PC-3 (cell line): ENCODE measurements at regions not wholly inside any gene's neighbourhood (a gene's known extent, or its start where the extent isn't known, plus 50 kb on each side); places are given as distances from the start of the nearest gene placed in this dataset.

Source experiments
- ATAC-seq: fragments of 200-7000 bp; cut with Tn5 transposase; 2 replicates; pipeline ENCODE4 v1.9.1; 2020; ENCODE audit warnings: mild to moderate bottlenecking, moderate library complexity
- BruUV-seq: library from RNA; stranded (reverse); fragments of 400-500 nt; replicated peaks from 2 replicates; lab custom pipeline; 2021; lab: Mats Ljungman, UMichigan
- CTCF ChIA-PET: fragments of 300-600 bp; sonication (Branson Sonifier 250); formaldehyde crosslinking; loops from one replicate; lab custom pipeline; 2022; ENCODE audit warnings: antibody characterized with exemption; lab: Charles Lee
- POLR2A ChIA-PET: fragments of 300-600 bp; sonication (Branson Sonifier 250); formaldehyde crosslinking; loops from one replicate; lab custom pipeline; 2022; ENCODE audit warnings: antibody characterized with exemption; ENCODE audit not compliant: unreplicated experiment; lab: Charles Lee
- DNase-seq: peaks from one replicate; pipeline ENCODE4 v3.0.0-alpha.2; 2015
- H2AFZ ChIP-seq: fragments of 300-600 bp; sonication (generic); 2 replicates; pipeline ENCODE4 v1.6.0; 2016; ENCODE audit warnings: antibody characterized with exemption, low read length
- H3F3A ChIP-seq: fragments of 300-600 bp; sonication (generic); one replicate; pipeline ENCODE4 v1.6.0; 2017; ENCODE audit warnings: antibody characterized with exemption, low read length, control low read depth, mild to moderate bottlenecking; ENCODE audit not compliant: unreplicated experiment
- H3K27ac ChIP-seq: fragments of 300-600 bp; sonication (generic); 2 replicates; pipeline ENCODE4 v1.5.1; 2016; ENCODE audit warnings: mild to moderate bottlenecking, low read length
- H3K27me3 ChIP-seq: fragments of 300-600 bp; sonication (generic); 2 replicates; pipeline ENCODE4 v1.6.1; 2016; ENCODE audit warnings: low read length, mixed read lengths
- H3K36me3 ChIP-seq: fragments of 300-600 bp; sonication (generic); 2 replicates; pipeline ENCODE4 v1.6.1; 2016; ENCODE audit warnings: low read depth, mixed run types, low read length, mixed read lengths
- H3K4me1 ChIP-seq: fragments of 300-600 bp; sonication (generic); 2 replicates; pipeline ENCODE4 v1.5.1; 2016; ENCODE audit warnings: low read length; ENCODE audit not compliant: insufficient read depth
- H3K4me2 ChIP-seq: fragments of 300-600 bp; sonication (generic); 2 replicates; pipeline ENCODE4 v1.6.0; 2016; ENCODE audit warnings: low read length
- H3K4me3 ChIP-seq: fragments of 300-600 bp; sonication (generic); 2 replicates; pipeline ENCODE4 v1.5.1; 2016; ENCODE audit warnings: mild to moderate bottlenecking, low read length, mixed read lengths
- H3K79me2 ChIP-seq: fragments of 300-600 bp; sonication (generic); 2 replicates; pipeline ENCODE4 v1.6.1; 2017; ENCODE audit warnings: low read length, mixed read lengths
- H3K9ac ChIP-seq: fragments of 300-600 bp; sonication (generic); 2 replicates; pipeline ENCODE4 v1.6.0; 2016; ENCODE audit warnings: mild to moderate bottlenecking, low read length
- H3K9me2 ChIP-seq: fragments of 300-600 bp; sonication (generic); replicated peaks from 2 replicates; pipeline ENCODE4 v1.6.1; 2016; ENCODE audit warnings: mixed run types, low read length, mixed read lengths
- H3K9me3 ChIP-seq: fragments of 300-600 bp; sonication (generic); 2 replicates; pipeline ENCODE4 v1.6.1; 2016; ENCODE audit warnings: low read length, mixed read lengths
- H4K20me1 ChIP-seq: fragments of 300-600 bp; sonication (generic); 2 replicates; pipeline ENCODE4 v1.6.1; 2016; ENCODE audit warnings: low read length, mixed read lengths
- EZH2 ChIP-seq: fragments of 300-600 bp; sonication (generic); IDR thresholded peaks from one replicate; pipeline ENCODE4 v1.6.1; 2017; ENCODE audit warnings: antibody characterized with exemption, mild to moderate bottlenecking, low read length; ENCODE audit not compliant: unreplicated experiment
- EZH2phosphoT487 ChIP-seq: fragments of 300-600 bp; sonication (generic); IDR thresholded peaks from 2 replicates; pipeline ENCODE4 v1.6.1; 2018; ENCODE audit warnings: mild to moderate bottlenecking, antibody characterized with exemption, low read length, borderline replicate concordance
- intact Hi-C: fragments of 100-400 bp; cut with micrococcal nuclease; formaldehyde crosslinking; loops from 2 replicates; pipeline ENCODE4 v1.9.0; 2023
- TF ChIP-seq, protein P1 (sequence below): fragments of 300-600 bp; sonication (generic); conservative IDR thresholded peaks from 2 replicates; pipeline ENCODE4 v1.5.1; 2017; ENCODE audit warnings: antibody characterized with exemption, low read depth, mild to moderate bottlenecking, low read length

DNA sequence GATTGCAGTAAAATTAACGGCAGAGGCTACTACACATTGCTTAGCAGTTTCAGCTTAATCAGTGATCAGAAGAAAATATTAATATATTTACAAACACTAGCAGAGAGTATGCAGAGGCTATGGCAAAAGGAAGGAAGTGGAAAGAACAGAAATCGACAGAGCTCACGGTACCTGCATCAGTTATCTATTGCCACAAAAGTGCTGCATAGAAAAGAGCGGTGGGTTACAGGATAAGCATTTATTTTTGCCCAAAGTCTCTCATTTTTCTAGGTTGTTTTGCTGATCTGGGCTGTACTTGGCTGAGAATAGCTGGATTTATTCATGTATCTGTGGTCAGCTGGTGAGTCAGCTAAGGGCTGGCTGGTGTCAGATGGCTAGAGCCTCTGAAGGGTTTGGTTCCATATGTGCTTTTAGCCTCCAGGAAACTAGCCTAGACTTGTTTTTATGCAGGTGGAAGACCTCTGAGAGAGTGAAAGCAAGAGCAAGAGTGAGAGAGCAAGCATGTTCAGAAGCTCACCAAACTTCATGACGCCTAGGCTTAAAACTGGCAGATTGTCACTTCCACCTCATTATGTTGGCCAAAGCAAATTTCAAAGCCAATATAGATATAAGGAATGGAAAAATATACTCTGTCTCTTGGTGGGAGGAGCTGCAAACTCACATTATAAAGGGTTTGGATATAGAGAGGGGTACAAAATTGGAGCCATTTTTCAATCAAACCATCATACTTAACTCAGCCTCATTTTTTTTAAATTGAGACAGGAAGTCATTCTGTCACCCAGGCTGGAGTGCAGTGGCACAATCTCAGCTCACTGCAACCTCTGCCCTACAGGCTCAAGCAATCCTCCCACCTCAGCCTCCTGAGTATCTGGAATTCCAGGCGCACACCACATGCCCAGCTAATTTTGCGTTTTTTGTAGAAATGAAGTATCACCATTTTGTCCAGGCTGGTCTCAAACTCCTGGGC lies 153.2 kb upstream of the RPL34 start:
- no peak for TF ChIP-seq EZH2phosphoT487
- TF ChIP-seq, protein P1, sequence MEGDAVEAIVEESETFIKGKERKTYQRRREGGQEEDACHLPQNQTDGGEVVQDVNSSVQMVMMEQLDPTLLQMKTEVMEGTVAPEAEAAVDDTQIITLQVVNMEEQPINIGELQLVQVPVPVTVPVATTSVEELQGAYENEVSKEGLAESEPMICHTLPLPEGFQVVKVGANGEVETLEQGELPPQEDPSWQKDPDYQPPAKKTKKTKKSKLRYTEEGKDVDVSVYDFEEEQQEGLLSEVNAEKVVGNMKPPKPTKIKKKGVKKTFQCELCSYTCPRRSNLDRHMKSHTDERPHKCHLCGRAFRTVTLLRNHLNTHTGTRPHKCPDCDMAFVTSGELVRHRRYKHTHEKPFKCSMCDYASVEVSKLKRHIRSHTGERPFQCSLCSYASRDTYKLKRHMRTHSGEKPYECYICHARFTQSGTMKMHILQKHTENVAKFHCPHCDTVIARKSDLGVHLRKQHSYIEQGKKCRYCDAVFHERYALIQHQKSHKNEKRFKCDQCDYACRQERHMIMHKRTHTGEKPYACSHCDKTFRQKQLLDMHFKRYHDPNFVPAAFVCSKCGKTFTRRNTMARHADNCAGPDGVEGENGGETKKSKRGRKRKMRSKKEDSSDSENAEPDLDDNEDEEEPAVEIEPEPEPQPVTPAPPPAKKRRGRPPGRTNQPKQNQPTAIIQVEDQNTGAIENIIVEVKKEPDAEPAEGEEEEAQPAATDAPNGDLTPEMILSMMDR: no peak
- TF ChIP-seq EZH2: no peak
- Histone ChIP-seq H3K9me2 (no peaks in the 10 kb centered on the region), H3K9ac (no peak overlapping the region), H3K36me3 (no peaks in the 10 kb centered on the region), H3K79me2 (no peaks in the 10 kb centered on the region), H3K4me1 (no peaks in the 10 kb centered on the region), H2AFZ (no peak overlapping the region), H3K27me3 (no peaks in the 10 kb centered on the region; the same call in 1 of the 2 replicates), H4K20me1 (no peaks in the 10 kb centered on the region), H3K4me2 (no peak overlapping the region), H3K4me3 (no peak overlapping the region), H3F3A (no peaks in the 10 kb centered on the region), H3K9me3 (no peaks in the 10 kb centered on the region), H3K27ac (no peak overlapping the region)
- CTCF ChIA-PET: no interaction called here
- ATAC-seq (peak; percentile 46; the same call in 1 of the 2 replicates), DNase-seq (peak; percentile 46)
- no TSS peak for BruUV-seq
- POLR2A ChIA-PET: no interaction called here
- intact Hi-C loops: no loop called here

- no peak for DNase-seq
- no peak for ATAC-seq
- H3F3A ChIP-seq: no peaks in the 10 kb centered on the region
- H3K4me2 ChIP-seq: no peak overlapping the region
- H3K9me3 ChIP-seq: no peaks in the 10 kb centered on the region
- H3K9ac ChIP-seq: no peak overlapping the region
- no peaks in the 10 kb centered on the region for H3K79me2 ChIP-seq
- H4K20me1 ChIP-seq: no peaks in the 10 kb centered on the region
- TF ChIP-seq EZH2 (no peak), EZH2phosphoT487 (no peak)
- TF ChIP-seq, protein P1: no peak
- no peak overlapping the region for H2AFZ ChIP-seq
- H3K27me3 ChIP-seq: no peaks in the 10 kb centered on the region; the same call in 1 of the 2 replicates
- H3K36me3 ChIP-seq: no peaks in the 10 kb centered on the region
- intact Hi-C loops: no loop called here
- H3K9me2 ChIP-seq: no peaks in the 10 kb centered on the region
- ChIA-PET POLR2A (no interaction called here), CTCF (no interaction called here)
- H3K4me1 ChIP-seq: no peaks in the 10 kb centered on the region
- H3K4me3 ChIP-seq: no peak overlapping the region
- BruUV-seq: no TSS peak
- no peak overlapping the region for H3K27ac ChIP-seq
Measured at GRCh38 chr4:108465886-108466500, 154.4 kb upstream of the RPL34 start.
